Kidney tubule cell (primary cell): ENCODE measurements at regions not wholly inside any gene's neighbourhood (a gene's known extent, or its start where the extent isn't known, plus 50 kb on each side); places are given as distances from the start of the nearest gene placed in this dataset.
"Not testable (repeated sequence)": the region's sequence is repeated elsewhere in the genome, so short reads cannot be mapped to it uniquely, and the experiment has no call there.

Experiments used
- DNase-seq: peaks from one replicate; pipeline ENCODE4 v3.0.0-alpha.2; 2018; ENCODE audit warnings: low spot score

GRCh38 chr1:190975827-190976226 is 498.2 kb upstream of the BRINP3 start:
- no peak for DNase-seq

GRCh38 chr1:191002768-191003167 is 525.1 kb upstream of the BRINP3 start:
- no peak for DNase-seq

GRCh38 chr1:191016765-191017164 is 539.1 kb upstream of the BRINP3 start:
- no peak for DNase-seq

GRCh38 chr1:191022856-191023255 is 545.2 kb upstream of the BRINP3 start:
- peak; percentile 91 for DNase-seq

- DNase-seq, result no peak
Measured at GRCh38 chr1:191025896-191026642, 548.4 kb upstream of the BRINP3 start.

- DNase-seq, result peak; percentile 3
Measured at GRCh38 chr1:191026828-191027227, 549.2 kb upstream of the BRINP3 start.

GRCh38 chr1:191034132-191034531 is 556.5 kb upstream of the BRINP3 start:
- DNase-seq, result peak; percentile 65

GRCh38 chr1:191043066-191043465 is 565.4 kb upstream of the BRINP3 start:
- DNase-seq, result peak; percentile 65

- no peak for DNase-seq
Measured at GRCh38 chr1:191049781-191050180, 572.1 kb upstream of the BRINP3 start.

GRCh38 chr1:191052888-191053287 is 575.2 kb upstream of the BRINP3 start:
- DNase-seq, result no peak

- no peak for DNase-seq
Measured at GRCh38 chr1:191065346-191065745, 587.7 kb upstream of the BRINP3 start.

GRCh38 chr1:191065771-191066170 is 588.1 kb upstream of the BRINP3 start:
- no peak for DNase-seq

- no peak for DNase-seq
Measured at GRCh38 chr1:191074881-191075280, 597.2 kb upstream of the BRINP3 start.

- DNase-seq, result not testable (repeated sequence)
Measured at GRCh38 chr1:191083090-191083489, 605.4 kb upstream of the BRINP3 start.

GRCh38 chr1:191085121-191085520 is 607.5 kb upstream of the BRINP3 start:
- DNase-seq, result no peak

GRCh38 chr1:191086910-191087309 is 609.2 kb upstream of the BRINP3 start:
- DNase-seq, result no peak

GRCh38 chr1:191096405-191096804 is 618.7 kb upstream of the BRINP3 start:
- no peak for DNase-seq

GRCh38 chr1:191099696-191100095 is 622.0 kb upstream of the BRINP3 start:
- no peak for DNase-seq

- no peak for DNase-seq
Measured at GRCh38 chr1:191101960-191102359, 624.3 kb upstream of the BRINP3 start.

GRCh38 chr1:191125950-191126349 is 648.3 kb upstream of the BRINP3 start:
- no peak for DNase-seq

GRCh38 chr1:191134796-191135195 is 657.1 kb upstream of the BRINP3 start:
- peak; percentile 42 for DNase-seq

GRCh38 chr1:191140038-191140437 is 662.4 kb upstream of the BRINP3 start:
- no peak for DNase-seq

- DNase-seq, result no peak
Measured at GRCh38 chr1:191142748-191143147, 665.1 kb upstream of the BRINP3 start.

GRCh38 chr1:191145834-191146233 is 668.2 kb upstream of the BRINP3 start:
- DNase-seq, result no peak
